NOMO-1 treated with DMSO at 0.1 percent for 48 hours (cell line): ENCODE measurements at regions not wholly inside any gene's neighbourhood (a gene's known extent, or its start where the extent isn't known, plus 50 kb on each side); places are given as distances from the start of the nearest gene placed in this dataset.
"Not testable (repeated sequence)": the region's sequence is repeated elsewhere in the genome, so short reads cannot be mapped to it uniquely, and the experiment has no call there.

Source experiments
- DNase-seq: peaks from one replicate; lab custom pipeline; 2025; ENCODE audit not compliant: unreplicated experiment; lab: John Stamatoyannopoulos, UW

DNA sequence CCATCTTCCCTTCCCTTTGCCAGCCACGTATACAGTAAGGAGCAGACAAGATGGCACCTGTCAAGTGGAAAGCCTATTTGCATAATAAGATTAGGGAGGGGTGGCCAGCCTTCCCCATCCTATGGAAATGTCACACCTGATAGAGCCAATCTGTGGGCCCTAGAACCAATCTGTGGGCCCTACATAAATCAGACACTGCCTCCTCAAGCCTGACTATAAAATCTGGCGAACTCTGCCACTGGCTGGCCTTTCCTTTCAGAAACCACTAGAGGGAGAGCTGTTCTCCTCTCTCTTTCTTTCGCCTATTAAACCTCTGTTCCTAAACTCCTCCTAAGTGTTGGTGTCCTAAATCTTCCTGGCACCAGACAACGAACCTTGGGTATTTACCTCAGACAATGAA, 231.5 kb upstream of the KLHL1 start:
- no peak for DNase-seq

DNA sequence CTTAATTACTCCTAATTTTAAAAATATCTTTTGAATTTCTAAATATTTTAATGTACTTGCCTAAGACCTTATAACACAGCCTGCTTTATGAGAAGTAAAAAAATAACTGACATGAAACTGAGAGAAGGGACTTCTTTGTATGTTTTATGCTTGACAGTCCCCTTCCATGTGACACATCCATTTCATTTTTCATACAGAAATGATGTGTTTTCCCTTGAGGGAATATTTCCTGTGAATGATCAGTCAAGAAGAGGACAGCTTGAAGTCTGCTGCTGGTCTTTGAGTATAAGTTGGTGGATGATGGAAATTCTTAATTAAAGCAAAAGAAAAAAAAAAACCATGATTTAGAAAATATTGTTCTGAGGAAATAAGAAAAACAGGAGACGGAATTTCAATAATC, 230.4 kb upstream of the KLHL1 start:
- DNase-seq: no peak

DNA sequence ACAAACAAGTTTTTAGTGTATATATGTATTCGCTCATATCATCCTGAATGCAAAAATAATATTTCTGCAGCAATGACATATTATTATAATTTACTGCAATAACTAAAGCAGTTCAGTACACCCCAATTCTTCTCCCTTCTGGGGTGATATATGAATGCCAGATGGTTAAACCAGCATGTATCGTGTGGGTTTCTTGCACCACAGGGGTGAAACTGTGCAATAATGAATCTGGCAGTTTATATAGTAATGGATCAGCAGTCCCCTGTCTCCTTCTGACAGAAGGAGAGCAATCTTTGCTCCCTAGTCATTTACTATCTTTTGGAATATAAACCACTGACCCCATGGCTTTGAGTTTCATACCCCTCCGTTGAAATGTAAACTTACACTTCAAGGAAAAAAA, 228.6 kb upstream of the KLHL1 start:
- no peak for DNase-seq

DNA sequence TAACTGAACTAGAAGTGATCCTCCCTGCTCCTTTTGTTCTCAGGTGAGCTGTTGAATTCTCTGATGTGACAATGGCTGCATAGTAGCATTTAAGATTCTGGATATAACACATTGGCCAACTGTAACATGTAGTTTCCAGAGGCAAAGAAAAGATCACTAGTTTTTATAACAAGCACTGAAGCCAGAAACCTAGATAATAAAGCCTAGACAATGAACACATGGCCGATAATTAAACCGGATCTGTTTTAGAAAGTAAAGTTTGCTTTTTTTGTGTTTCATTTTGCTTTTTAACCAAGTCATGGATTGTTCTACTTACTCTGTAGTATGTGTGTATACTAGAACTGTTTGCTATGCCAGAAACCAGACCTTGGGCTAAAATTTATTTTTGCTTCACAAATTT, 225.5 kb upstream of the KLHL1 start:
- DNase-seq: no peak

DNA sequence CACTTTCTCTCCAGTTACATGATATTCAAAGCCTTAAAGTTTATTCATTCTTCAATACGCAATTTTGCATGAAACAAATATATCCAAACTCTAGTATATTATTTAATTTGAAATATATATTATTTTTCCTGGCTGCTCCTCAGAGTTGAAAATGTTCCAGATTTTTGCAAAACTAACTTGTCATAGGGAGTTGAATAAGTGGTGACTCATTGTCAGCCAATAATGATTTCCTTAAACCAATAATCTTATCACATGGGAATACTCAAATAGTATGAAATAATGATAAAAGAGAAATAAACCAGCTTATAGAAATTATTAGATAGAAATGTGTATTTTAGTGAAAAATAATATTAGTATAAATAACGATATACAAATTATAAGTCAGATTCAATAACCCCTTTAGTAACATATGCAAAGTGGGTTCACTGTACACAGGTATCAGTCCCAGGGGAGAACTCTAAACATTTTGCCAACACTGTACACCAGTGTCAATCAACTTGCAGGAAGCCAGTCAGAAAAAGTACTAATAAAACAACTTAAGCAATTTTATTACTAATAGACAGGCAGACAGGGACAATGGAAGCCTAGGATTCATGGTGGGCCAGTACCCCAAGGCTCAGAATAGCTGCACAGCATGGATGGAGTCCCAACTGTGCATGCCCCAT, 222.6 kb upstream of the KLHL1 start:
- DNase-seq: no peak

DNA sequence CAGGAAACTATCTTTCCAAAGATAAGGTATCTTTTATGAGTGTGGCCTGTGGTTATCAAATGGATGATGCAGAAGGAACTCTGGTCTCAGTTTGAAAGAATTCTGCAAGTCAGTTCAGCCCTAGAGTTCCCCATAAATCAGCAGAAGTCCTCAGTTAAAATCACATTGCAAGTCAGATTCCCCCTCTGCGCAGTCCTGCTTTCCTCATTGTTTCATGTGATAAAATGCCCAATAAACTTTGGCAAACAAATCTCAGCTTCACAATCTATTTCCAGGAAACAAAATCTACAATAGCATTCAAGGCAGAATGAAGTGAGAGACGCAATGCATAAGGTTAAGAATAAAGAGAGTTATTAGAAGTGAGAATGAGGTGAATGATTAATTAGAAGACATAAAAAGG, 216.3 kb upstream of the KLHL1 start:
- no peak for DNase-seq

DNA sequence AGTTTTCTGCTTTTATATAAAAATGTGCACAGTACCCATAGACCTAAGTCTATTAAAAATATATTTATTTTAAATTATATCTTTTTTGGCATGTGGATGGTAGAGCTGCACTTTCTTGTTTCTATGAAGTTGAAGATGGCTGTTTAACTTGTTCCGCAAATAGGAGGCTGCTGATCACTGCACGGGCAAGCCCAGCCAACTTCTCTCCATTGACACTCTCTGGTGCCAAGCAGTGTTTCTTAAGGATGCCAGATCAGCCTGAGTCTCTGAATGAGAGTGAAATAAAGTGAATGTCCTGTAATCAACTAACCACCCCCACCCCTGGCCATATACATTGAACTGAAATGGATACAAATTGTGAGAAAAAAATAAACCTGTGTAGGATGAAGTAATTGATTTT, 202.9 kb upstream of the KLHL1 start:
- DNase-seq: no peak

DNA sequence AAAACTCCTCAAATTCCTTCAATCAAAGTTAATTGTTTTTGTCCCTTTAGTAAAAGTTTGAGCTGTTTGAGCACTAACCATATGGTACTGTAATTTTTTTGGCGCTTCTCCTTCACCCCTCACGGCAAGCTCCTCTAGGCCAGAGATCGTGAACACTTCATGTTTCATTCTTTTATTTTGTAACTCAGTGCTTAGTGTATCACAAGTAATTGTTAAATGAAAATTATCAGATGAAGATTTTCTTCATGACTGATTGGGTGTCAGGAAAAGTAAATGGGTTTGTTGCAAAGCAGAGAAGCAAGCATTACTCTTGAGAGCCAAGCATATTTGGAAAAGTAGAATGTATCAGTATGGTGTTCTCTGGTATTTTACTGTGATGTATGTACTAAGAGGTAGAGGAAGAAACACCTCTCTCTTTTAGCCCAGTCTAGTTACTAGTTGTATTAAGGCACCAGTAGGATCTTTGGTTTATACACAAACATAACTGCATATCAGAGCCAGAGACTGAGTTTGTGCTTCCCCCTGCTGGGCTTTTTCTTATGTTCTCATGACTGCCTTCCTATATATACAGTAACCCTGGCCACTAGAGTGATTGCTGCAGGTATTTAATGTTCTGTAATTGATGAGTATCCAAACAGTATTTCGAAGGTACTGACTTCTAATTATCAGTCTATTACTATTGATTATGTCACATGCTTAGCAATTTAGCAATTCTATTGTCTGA, 202.3 kb upstream of the KLHL1 start:
- DNase-seq: no peak

DNA sequence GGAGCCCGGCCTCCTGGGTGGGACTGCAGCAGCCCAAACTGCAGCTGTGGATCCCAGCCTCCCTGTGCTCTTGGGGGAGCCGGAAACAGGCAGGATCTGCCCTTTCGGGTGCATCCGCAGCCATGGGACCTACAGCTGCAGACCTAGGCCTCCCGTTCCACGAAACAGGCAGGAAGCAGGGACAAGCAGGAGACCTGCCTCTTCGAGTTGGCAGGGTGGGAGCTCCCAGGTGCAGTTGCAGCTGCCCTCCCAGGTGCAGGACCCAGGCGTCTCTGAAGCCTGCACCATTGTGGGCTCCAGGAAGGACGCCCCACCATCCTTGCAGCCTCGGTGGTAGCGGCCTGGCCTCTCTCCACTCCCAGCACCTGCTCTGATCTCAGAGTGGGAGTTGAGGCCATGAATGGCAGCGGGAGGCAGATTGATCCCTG, 189.0 kb upstream of the KLHL1 start:
- DNase-seq: no peak

DNA sequence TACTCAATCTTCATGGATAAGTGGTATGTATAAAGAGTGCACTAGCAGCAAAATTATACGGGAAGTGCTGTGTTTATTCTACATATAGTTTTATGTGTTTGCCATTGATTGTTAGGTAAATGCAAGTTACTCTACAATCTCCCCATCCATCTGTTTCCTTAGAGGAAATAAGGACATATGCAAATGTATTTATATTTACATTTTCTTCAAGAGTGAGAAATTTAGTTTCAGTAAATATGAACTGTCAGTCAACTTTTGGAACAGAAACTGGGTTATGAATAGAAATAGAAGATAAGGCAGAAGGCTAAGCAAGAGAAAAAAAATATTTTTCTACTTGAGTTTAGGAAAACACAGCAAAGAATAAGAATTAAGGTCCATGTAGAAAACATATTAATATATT, 176.1 kb upstream of the KLHL1 start:
- no peak for DNase-seq

DNA sequence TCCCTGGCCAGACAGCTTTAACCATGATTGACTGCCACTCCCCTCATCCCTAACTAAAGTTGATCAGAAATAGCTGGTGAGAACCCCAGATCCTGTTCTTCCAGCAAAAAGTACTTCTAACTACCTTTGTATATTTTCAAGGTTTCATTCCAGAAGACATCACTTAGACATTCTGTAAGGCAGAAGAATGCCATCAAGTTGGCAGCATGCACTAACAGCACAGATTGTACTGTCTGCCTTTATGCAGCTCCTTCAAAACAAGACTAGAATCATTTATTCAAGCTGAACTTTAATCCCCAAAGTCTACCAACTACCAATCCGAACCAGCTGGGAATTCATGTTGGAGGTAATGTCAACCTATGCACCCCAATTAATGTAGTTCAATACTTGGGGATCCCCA, 167.6 kb upstream of the KLHL1 start:
- DNase-seq: no peak

DNA sequence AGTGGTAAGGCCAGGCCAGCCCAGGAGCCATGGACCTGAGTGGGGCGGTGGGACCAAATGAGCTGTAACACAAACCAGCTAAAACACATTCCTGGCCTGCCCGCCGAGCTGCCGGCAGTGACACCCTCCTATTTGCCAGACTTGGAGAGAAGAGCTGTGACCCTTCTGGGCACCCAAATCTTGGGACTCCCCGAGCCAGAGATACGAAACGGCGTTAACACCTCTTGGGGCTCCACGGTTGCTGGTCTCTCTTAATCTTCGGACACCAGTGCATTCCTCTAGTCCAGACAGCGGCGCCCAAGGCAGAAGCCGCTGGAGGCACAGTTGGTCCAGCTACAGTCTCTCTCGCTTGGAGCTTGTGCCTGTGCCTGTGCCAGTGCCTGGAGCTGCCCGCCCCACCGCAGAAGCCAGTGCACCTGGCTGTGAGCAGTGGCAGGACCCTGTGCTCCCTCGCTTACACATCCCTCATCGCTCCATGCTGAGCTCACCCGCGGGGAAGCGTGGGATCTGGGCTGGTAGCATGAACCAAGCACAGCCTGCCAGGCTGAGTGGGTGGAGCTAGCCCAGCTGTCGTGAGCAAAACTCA, 147.2 kb upstream of the KLHL1 start:
- no peak for DNase-seq

DNA sequence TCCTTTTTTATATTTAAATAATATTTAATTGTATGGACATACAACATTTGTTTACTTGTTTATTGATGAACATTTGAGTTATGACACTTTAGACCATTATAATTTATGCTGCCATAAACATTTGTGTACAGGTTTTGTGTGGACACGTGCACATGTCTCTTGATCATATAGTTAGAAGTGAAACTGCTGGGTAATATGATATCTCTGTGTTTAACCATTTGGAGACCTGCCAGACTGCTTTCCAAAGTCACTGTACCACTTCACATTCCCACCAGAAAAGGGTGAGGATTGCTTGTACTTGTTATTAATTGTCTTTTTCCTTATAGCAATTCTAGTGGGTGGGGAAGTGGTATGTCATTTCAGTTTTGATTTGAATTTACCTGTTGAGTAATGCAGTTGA, 145.6 kb upstream of the KLHL1 start:
- DNase-seq: no peak

DNA sequence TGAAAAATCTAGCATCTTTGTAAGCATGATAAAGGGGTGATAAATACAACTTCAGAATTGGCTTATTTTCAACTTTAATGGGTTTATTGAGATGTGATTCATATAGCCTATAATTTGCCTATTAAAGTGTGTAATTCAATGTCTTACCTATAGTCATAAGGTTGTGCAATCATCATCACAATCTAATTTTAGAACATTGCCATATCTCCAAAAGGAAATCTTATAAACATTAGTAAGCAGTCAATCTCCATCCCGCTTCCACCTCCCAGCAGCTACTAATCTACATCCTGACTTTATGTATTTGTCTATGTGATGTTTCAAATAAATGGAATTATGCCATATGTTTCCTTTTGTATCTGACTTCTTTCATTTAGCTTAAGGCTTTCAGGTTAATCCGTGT, 145.2 kb upstream of the KLHL1 start:
- DNase-seq: no peak

DNA sequence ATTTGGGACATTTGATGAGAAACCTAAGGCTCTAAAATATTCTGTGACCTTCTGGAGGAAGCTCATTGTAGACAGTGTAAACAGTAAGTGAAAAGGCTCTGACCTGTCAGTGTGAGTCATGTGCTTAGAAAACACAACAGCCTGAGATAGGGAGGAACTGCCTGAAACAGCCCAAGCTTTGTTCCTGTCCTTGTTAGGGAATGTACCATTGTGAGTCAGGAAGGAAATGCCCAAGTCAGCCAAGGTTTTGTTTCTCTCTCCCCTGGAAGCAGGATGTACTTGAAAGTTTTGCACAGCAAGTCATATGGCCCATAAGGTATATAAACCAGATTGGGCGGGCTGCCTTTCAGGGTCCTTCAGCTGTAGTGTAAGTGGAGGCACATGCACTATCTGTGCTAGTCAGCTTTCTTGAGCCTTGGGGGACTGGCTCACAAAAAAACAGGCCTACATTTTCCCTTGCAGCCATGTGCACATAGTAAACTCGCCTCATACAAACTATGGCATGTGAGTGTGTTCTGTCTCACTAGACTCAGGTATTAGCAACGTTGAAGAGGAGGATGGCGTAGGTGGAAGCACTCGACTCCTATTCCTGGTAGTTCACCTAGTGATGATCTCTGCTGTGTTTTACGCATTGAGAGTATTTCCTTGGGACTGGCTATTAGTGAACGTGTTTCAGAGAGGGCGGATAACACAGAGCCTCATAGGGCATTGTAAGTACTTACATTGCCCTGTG, 141.2 kb upstream of the KLHL1 start:
- no peak for DNase-seq

DNA sequence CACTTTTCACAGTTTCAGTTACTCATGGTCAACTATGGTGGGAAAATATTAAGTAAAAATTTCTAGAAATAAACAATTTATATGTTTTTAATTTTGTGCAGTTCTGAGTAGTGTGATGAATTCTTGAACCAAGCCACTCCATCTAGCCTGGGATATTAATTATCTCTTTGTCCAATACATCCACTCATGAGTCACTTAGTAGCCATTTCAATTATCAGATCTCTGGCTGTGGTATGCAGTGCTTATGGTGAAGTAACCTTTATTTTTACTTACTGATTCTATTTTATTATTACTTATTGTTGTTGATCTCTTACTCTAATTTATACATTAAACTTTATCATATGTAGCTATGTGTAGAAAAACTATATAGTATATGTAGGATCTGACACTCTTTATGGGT, 128.9 kb upstream of the KLHL1 start:
- DNase-seq: no peak

DNA sequence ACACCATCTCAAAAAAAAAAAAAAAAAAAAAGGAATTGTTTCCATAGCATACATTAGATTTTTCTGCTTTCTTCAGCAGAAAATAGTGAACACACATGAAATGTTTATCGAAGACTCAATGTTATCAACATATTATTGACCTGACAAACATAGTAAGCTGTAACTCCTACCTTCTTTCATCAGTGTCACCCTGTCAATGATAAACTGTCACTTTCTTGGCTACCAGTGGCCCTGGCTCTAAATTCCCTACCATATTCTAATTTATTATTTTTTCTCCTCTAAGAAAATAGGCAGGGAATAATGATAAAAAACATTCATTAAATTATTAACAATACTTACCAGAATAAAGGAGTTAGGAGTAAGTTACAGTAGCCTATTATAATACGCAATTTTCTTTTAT, 127.3 kb upstream of the KLHL1 start:
- DNase-seq: no peak

DNA sequence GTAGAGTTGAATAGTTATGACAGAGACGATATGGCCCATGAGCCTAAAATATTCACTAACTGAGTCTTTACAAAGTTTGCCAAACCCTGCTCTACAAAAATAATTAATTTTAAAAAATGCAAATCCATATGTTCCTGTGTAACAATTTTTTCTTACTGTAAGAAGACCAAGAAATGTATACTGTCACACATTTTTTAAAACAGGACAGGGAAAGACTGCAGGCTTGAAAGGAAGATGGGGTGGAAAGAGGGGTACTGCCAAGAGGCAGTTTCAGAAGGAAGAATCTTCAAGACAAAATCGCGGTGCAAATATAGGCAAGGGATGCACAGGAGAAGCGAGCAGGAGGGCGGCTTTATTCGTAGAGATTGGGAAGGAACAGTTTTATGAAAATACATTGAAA, 115.7 kb upstream of the KLHL1 start:
- no peak for DNase-seq

DNA sequence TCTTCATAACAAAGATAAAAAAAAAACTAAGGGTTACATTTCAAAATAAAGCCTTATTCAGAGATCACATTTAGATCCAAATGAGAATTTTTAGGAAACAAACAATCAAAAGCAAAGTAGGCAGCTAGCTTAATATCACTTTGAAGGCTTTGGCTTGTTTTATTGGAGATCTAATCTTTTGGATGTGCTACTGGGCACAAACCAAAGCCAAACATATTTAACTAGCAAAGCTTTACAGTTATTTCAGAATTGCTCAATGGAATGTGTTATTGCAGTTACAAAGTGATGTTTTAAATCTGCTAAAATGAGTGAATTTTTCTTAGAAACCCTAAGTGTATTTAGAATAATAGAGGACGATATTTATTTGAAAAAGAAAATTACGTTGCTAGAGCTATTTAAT, 114.7 kb upstream of the KLHL1 start:
- no peak for DNase-seq

DNA sequence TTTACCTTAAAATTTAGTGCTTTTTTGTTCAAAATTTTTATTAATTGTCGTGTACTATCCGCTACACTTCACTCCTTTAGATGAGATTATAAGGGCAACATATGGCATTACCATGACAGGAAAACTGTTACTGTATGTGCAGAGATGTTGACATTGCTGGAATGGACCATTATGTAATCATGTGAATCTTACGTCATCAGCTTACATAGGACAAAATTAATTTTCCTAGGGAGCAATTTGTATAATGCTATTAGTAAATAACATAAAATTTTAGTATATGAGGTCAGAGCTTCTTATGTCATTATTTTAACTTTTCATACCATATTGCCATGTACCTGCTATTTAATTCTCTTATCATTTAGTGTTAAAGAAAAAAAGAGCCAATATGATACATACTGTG, 110.4 kb upstream of the KLHL1 start:
- DNase-seq: no peak

DNA sequence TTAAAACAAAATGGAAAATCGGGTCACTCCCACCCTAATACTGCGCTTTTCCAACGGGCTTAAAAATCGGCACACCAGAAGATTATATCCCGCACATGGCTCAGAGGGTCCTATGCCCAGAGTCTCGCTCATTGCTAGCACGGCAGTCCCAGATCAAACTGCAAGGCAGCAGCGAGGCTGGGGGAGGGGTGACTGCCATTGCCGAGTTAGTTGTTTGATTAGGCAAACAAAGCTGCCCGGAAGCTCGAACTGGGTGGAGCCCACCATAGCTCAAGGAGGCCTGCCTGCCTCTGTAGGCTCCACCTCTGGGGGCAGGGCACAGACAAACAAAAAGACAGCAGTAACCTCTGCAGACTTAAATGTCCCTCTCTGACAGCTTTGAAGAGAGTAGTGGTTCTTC, 100.7 kb upstream of the KLHL1 start:
- DNase-seq: not testable (repeated sequence)

DNA sequence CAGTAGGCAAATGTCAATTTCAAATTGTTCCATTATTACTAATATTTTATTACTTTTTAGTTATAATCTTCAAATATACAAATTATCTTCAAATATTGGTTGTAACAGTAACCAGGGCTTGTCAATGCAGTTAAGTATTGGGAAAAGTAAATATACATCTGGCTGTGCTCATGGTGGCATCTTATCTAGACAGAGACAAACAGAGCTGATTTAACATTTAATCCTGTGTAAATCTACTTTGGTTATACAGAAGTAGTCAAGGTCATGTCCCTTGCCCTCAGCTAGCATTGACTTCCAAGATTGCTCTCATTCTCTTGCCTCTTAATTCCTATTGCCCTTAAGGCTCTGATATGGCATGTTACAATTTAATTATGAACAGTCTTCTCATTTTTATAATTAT, 98.4 kb upstream of the KLHL1 start:
- no peak for DNase-seq
